ENCODE measurements at regions not wholly inside any gene's neighbourhood (a gene's known extent, or its start where the extent isn't known, plus 50 kb on each side); places are given as distances from the start of the nearest gene placed in this dataset.

DNA sequence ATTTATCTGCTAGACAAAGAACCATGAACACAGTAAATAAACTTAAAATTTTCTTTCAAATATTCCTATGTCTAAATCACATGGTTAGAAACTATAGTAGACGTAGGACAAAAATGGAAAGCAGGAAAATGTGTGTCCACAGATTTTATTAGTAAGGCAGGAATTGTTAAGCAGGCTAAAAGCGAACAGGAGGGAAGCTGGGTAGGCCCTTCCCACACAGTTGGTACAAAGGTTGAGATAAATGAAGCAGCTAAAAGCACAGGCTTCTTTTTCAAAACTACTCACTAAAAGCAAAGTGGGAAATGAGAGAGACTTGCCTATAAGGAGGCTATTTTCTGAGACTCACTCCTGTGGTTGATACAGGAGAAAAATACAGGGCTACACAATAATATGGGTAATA lies 108.1 kb upstream of the PABPC4L start:
- TF ChIP-seq, protein P1, sequence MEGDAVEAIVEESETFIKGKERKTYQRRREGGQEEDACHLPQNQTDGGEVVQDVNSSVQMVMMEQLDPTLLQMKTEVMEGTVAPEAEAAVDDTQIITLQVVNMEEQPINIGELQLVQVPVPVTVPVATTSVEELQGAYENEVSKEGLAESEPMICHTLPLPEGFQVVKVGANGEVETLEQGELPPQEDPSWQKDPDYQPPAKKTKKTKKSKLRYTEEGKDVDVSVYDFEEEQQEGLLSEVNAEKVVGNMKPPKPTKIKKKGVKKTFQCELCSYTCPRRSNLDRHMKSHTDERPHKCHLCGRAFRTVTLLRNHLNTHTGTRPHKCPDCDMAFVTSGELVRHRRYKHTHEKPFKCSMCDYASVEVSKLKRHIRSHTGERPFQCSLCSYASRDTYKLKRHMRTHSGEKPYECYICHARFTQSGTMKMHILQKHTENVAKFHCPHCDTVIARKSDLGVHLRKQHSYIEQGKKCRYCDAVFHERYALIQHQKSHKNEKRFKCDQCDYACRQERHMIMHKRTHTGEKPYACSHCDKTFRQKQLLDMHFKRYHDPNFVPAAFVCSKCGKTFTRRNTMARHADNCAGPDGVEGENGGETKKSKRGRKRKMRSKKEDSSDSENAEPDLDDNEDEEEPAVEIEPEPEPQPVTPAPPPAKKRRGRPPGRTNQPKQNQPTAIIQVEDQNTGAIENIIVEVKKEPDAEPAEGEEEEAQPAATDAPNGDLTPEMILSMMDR (IDR thresholded peaks at IDR 0.05; ENCODE audit: extremely low read depth, missing control alignments), result no peak
- DNase-seq (ENCODE audit: low spot score), result no peak

DNA sequence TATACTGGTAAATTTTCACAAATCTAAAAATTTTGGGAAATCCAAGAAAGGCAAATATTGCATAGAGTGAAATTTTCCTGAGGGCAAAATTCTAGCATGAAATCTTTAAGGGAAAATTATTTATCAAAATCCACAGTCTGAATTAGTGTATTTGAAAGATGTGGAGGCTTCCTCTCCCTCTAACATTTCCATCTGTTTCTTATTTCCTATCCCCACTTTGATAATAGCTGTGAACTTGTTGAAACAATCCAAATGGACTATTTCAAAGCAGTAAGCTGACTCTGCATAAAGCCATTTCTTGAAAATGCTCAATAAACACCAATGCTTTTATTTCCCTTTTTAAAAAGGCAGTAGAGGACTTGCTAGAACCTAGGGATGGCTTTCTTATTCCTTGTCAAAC lies 107.3 kb upstream of the PABPC4L start:
- TF ChIP-seq, protein P1 (IDR thresholded peaks at IDR 0.05; ENCODE audit: extremely low read depth, missing control alignments), result no peak
- no peak for DNase-seq (ENCODE audit: low spot score)

DNA sequence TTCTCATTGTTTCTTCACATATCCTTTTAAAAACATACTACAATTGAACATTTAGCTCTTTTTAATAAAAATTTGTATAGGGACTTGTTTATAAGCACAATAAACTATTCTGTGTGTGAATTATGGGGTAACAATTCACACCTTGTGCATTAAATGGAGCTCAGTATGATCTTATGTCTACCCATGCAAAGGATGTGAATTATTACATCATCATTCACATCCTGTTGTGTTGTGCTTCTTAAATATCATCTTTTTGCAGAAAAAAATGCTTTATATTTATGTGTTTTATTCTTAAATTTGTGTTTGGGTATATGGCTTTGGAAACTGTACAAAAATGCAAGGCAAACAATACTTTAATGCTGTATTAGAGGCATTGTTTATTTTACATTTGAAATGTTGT lies 96.7 kb upstream of the PABPC4L start:
- no peak for DNase-seq (ENCODE audit: low spot score)
- TF ChIP-seq, protein P1 (IDR thresholded peaks at IDR 0.05; ENCODE audit: extremely low read depth, missing control alignments), result no peak

DNA sequence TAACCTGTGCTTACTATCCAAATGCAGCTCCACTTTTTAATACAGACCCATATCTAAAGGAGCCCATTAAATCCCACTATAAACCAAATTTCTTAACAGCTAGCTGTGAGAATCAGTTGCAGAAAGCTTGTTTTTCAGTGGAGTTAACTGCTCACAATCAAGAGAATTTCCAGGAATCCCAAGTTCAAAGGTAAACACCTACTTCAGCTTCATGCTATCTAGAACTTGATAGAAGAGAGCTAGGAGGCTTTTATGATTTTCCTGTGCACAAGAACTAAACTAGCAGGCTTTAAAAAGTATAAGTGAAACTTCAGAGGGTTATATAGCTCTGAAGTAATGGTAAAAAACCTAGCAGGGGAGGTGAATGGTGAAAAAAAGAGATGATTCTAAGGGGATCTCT lies 96.2 kb upstream of the PABPC4L start:
- DNase-seq (ENCODE audit: low spot score), result no peak
- TF ChIP-seq, protein P1 (IDR thresholded peaks at IDR 0.05; ENCODE audit: extremely low read depth, missing control alignments), result no peak

DNA sequence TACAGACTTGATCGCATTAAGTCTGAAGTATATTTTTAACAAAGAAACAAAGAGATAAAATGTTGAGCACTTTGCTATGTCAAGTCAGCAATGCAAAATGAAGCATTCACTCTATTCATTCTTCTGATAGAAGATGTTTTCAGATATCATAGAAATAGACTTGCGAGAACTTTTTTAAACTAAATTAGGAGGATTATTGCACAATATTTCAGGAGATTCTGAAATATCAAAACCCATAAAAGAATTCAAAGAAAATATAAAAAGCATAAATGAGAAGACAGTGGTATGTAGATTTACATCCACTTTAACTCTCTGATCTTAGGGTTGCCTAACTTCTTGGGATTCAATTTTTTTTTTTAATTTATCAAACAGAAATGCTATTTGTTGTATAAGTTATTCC lies 81.1 kb upstream of the PABPC4L start:
- TF ChIP-seq, protein P1 (IDR thresholded peaks at IDR 0.05; ENCODE audit: extremely low read depth, missing control alignments), result no peak
- DNase-seq (ENCODE audit: low spot score), result no peak

DNA sequence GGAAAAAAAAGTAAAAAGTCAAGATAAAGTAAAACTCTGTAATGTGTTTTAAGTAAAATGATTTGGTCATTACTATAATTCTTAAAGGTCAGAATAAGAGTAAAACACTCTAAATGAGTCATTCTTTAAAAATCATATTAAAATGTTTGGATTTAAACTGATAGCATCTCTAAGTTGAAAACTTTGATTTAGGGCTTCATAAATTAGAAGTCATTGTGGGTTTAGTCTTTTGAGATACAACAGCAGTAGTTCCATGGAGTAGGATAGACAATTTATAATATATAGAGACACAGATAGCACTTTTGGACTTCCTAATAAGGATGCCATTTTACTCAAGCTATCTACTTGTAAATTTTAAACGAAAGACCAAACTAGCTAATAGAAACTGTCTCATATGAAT lies 77.1 kb upstream of the PABPC4L start:
- TF ChIP-seq, protein P1 (IDR thresholded peaks at IDR 0.05; ENCODE audit: extremely low read depth, missing control alignments), result no peak

DNA sequence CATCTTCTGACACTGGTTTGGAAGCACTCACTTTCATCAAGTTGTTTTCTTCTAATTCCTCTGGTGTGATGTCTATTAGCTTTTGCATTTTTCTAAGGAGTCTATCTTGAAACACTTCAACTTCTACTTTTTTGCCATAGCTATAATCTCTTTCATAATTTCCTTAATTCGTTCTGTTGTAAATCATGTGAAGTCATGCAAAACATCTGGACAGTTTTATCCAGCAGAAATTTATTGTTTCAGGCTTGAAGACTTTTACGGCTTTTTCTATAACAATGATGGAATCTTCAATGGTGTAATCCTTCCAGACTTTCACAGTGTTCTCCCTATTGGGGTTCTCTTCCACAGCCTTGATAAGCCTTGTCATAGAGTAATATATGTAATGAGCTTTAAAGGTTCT lies 74.9 kb upstream of the PABPC4L start:
- TF ChIP-seq, protein P1 (IDR thresholded peaks at IDR 0.05; ENCODE audit: extremely low read depth, missing control alignments), result no peak
- DNase-seq (ENCODE audit: low spot score), result no peak

More for the DNA sequence above, 77.1 kb upstream of the PABPC4L start:
- no peak for DNase-seq (ENCODE audit: low spot score)
